Activated T-cell treated with anti-CD3 and anti-CD28 coated beads, Interleukin-2, amount 50 U/mL, for 4 hours (primary cell): ENCODE measurements at regions not wholly inside any gene's neighbourhood (a gene's known extent, or its start where the extent isn't known, plus 50 kb on each side); places are given as distances from the start of the nearest gene placed in this dataset.
"Not testable (repeated sequence)": the region's sequence is repeated elsewhere in the genome, so short reads cannot be mapped to it uniquely, and the experiment has no call there.

Experiments used
- ATAC-seq, 2 donors: fragments of 200-7000 bp; cut with Tn5 transposase; one replicate each; pipeline ENCODE4 v1.10.0; 2021
- DNase-seq: peaks from one replicate; pipeline ENCODE4 v3.0.0-alpha.2; 2020
- H3K27me3 Mint-ChIP-seq: one replicate; pipeline ENCODE4 v1.8.0; 2021; ENCODE audit warnings: low read depth, mixed read lengths
- H3K36me3 Mint-ChIP-seq: one replicate; pipeline ENCODE4 v1.8.0; 2022; ENCODE audit warnings: mixed read lengths; ENCODE audit not compliant: insufficient read depth
- H3K4me1 Mint-ChIP-seq: one replicate; pipeline ENCODE4 v1.8.0; 2021; ENCODE audit warnings: low read depth, mixed read lengths
- H3K4me3 Mint-ChIP-seq: one replicate; pipeline ENCODE4 v1.8.0; 2021; ENCODE audit warnings: mild to moderate bottlenecking, moderate library complexity, mixed read lengths
- H3K9me3 Mint-ChIP-seq: one replicate; pipeline ENCODE4 v1.8.0; 2021; ENCODE audit warnings: mixed read lengths

GRCh38 chr9:97788763-97789663 lies 64.0 kb upstream of the FOXE1 start:
- Mint-ChIP-seq H3K4me1 (no peaks in the 10 kb centered on the region), H3K4me3 (no peak overlapping the region), H3K27me3 (peaks cover 5% of the 10 kb centered on the region), H3K36me3 (no peaks in the 10 kb centered on the region), H3K9me3 (no peaks in the 10 kb centered on the region)
- no peak for ATAC-seq
- DNase-seq: no peak

- no peak overlapping the region for H3K4me3 Mint-ChIP-seq
These were observed 62.5 kb upstream of the FOXE1 start for GRCh38 chr9:97790542-97790941.

GRCh38 chr9:97791542-97791941 lies 61.5 kb upstream of the FOXE1 start:
- no peak for ATAC-seq

More at GRCh38 chr9:97790542-97790941, 62.5 kb upstream of the FOXE1 start:
- DNase-seq (no peak), ATAC-seq (no peak)
- H3K36me3 Mint-ChIP-seq: no peaks in the 10 kb centered on the region
- H3K4me1 Mint-ChIP-seq: no peaks in the 10 kb centered on the region
- no peaks in the 10 kb centered on the region for H3K9me3 Mint-ChIP-seq
- H3K27me3 Mint-ChIP-seq: peaks cover 5% of the 10 kb centered on the region

GRCh38 chr9:97793067-97793466 lies 60.0 kb upstream of the FOXE1 start:
- Mint-ChIP-seq H3K9me3 (no peaks in the 10 kb centered on the region), H3K27me3 (peaks cover 8% of the 10 kb centered on the region), H3K36me3 (no peaks in the 10 kb centered on the region), H3K4me3 (no peak overlapping the region), H3K4me1 (no peaks in the 10 kb centered on the region)
- ATAC-seq (no peak), DNase-seq (no peak)

More at GRCh38 chr9:97791542-97791941, 61.5 kb upstream of the FOXE1 start:
- Mint-ChIP-seq H3K4me3 (no peak overlapping the region), H3K4me1 (no peaks in the 10 kb centered on the region), H3K27me3 (peaks cover 5% of the 10 kb centered on the region), H3K9me3 (no peaks in the 10 kb centered on the region), H3K36me3 (no peaks in the 10 kb centered on the region)
- DNase-seq: no peak

GRCh38 chr9:97794666-97795065 lies 58.4 kb upstream of the FOXE1 start:
- ATAC-seq (no peak), DNase-seq (no peak)
- Mint-ChIP-seq H3K4me1 (no peaks in the 10 kb centered on the region), H3K27me3 (peaks cover 3% of the 10 kb centered on the region), H3K4me3 (no peak overlapping the region), H3K36me3 (no peaks in the 10 kb centered on the region), H3K9me3 (no peaks in the 10 kb centered on the region)

- ATAC-seq, DNase-seq, H3K27me3 Mint-ChIP-seq, H3K4me1 Mint-ChIP-seq, H3K4me3 Mint-ChIP-seq, H3K36me3 Mint-ChIP-seq, H3K9me3 Mint-ChIP-seq: not testable (repeated sequence)
These were observed 56.9 kb upstream of the FOXE1 start for GRCh38 chr9:97796176-97796575.

- ATAC-seq (no peak), DNase-seq (no peak)
- Mint-ChIP-seq H3K4me1 (peaks cover 11% of the 10 kb centered on the region), H3K36me3 (no peaks in the 10 kb centered on the region), H3K4me3 (no peak overlapping the region), H3K27me3 (peaks cover 21% of the 10 kb centered on the region), H3K9me3 (no peaks in the 10 kb centered on the region)
These were observed 51.8 kb upstream of the FOXE1 start for GRCh38 chr9:97801180-97801579.

GRCh38 chr9:97802276-97802675 lies 50.8 kb upstream of the FOXE1 start:
- DNase-seq: no peak
- ATAC-seq: no peak
- Mint-ChIP-seq H3K36me3 (no peaks in the 10 kb centered on the region), H3K4me3 (peak overlapping the region; percentile 72), H3K27me3 (peaks cover 23% of the 10 kb centered on the region), H3K4me1 (peaks cover 11% of the 10 kb centered on the region), H3K9me3 (no peaks in the 10 kb centered on the region)

- Mint-ChIP-seq H3K4me3 (peak overlapping the region; percentile 77), H3K9me3 (no peaks in the 10 kb centered on the region), H3K36me3 (no peaks in the 10 kb centered on the region), H3K4me1 (peaks cover 11% of the 10 kb centered on the region), H3K27me3 (peaks cover 23% of the 10 kb centered on the region)
- peak; percentile 71 for DNase-seq
- ATAC-seq: peak; percentile 91 to 96
These were observed 49.6 kb upstream of the FOXE1 start for GRCh38 chr9:97803167-97804058.
